Spinal cord (tissue), 9 donors: ENCODE measurements at regions not wholly inside any gene's neighbourhood (a gene's known extent, or its start where the extent isn't known, plus 50 kb on each side); places are given as distances from the start of the nearest gene placed in this dataset.

Experiments
- DNase-seq, 6 donors: peaks; one replicate each; pipeline versions ENCODE4 v3.0.0 to v3.0.0-alpha.2; 2013 to 2015; ENCODE audit warnings: low spot score in 6 of 6, low read depth in 4 of 6
- H3K27ac ChIP-seq: one replicate; pipeline ENCODE4 v1.5.1; 2013; ENCODE audit warnings: low read depth, low read length, control low read depth
- H3K27me3 ChIP-seq: one replicate; pipeline ENCODE4 v1.6.1; 2013; ENCODE audit warnings: low read length; ENCODE audit not compliant: control insufficient read depth, insufficient read depth
- H3K36me3 ChIP-seq: one replicate; pipeline ENCODE4 v1.6.1; 2013; ENCODE audit warnings: low read length; ENCODE audit not compliant: control insufficient read depth, insufficient read depth
- H3K4me1 ChIP-seq: one replicate; pipeline ENCODE4 v1.6.1; 2013; ENCODE audit warnings: low read length; ENCODE audit not compliant: control insufficient read depth, insufficient read depth
- H3K4me3 ChIP-seq: one replicate; pipeline ENCODE4 v1.5.1; 2013; ENCODE audit warnings: low read depth, low read length, control low read depth
- H3K9me3 ChIP-seq: one replicate; pipeline ENCODE4 v1.6.1; 2013; ENCODE audit warnings: low read length; ENCODE audit not compliant: control insufficient read depth, insufficient read depth
- WGBS: methylation state at CpG from one replicate; pipeline ENCODE4 v1.1.5; 2013; ENCODE audit warnings: missing lambda C conversion rate; ENCODE audit not compliant: insufficient coverage; 5-methylcytosine and 5-hydroxymethylcytosine counted together
- donor health status: healthy.

DNA sequence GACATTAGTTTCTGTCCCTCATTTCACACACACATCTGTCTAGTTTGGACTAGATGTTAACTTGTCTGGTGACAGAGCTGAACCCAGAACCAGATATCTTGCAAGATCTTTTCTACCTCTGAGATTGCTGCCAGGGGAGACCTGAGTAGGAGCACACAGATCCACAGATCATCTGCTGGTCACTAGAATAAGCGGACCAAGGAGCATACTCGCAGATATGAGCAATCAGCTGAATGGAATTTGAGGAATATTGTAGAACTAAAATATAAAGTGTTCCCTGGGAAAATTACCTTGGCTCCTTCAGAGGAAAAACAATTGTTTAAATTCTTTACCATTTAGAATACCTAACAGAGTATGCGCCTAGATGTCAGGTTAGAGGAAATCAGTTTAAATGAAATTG lies 90.7 kb downstream of the TNFSF18 start:
- WGBS, result no CpG with 5 or more reads among the region's 3 CpGs
- H3K27me3 ChIP-seq, result no peaks in the 10 kb centered on the region
- no peak overlapping the region for H3K27ac ChIP-seq
- H3K36me3 ChIP-seq, result no peaks in the 10 kb centered on the region
- H3K4me1 ChIP-seq, result no peaks in the 10 kb centered on the region
- DNase-seq, result no peak
- H3K4me3 ChIP-seq, result no peak overlapping the region
- no peaks in the 10 kb centered on the region for H3K9me3 ChIP-seq

DNA sequence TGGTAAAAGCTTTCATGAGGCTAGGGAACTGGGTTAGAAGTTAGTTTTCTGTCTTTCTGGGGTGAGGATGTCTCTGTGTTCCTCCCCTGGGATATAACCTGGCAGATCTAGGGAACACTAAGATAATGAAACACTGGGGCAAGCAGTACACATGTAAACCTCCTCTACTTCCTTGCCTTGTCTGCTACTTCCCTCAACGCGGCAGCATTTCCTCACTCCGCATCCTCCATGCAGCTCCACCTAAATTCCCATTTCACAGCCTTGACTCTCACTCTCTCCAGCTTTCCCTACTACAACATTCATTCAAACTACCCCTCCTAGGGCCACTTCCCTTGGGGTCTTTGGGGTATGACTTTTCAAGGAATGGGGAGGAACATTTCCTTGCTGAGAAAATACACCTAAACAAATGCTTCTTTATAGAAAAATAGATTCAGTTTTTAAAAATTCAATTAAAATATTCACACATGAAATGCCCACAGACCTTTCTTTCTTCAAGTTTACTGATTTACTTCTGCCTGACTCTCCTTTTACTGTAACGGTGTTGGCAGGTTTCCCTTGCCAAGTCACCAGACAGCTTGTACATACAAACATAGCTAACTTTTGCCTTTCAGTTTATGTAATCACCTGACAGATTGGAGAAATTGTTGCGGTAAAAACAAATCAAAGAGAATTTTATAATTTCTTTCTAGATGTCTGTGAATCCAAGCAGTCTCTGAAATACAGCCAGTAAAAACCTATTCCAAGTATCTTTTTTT lies 90.1 kb downstream of the TNFSF18 start:
- no peaks in the 10 kb centered on the region for H3K27me3 ChIP-seq
- no peak overlapping the region for H3K4me3 ChIP-seq
- WGBS, result no CpG with 5 or more reads among the region's 5 CpGs
- H3K27ac ChIP-seq, result no peak overlapping the region
- no peaks in the 10 kb centered on the region for H3K4me1 ChIP-seq
- no peaks in the 10 kb centered on the region for H3K36me3 ChIP-seq
- no peak for DNase-seq
- H3K9me3 ChIP-seq, result no peaks in the 10 kb centered on the region

DNA sequence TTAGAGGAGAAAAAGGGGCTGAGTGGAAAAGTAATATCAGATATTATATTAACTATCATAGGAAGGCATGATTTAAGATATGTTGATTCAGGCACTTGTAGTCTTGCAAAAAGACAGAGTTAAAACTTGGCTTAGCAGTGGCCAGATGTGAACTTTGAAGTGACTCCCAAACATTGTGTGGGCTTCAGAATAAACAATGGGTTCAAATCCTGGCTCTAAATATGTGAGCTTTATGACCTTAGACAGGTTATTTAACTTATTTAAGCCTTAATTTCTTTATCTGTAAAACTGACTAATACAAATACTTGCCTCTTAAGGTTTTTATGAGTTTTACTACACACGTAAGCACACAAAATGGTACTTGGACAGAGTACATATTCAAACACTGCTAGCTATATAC lies 85.9 kb downstream of the TNFSF18 start:
- Histone ChIP-seq H3K9me3 (no peaks in the 10 kb centered on the region), H3K36me3 (no peaks in the 10 kb centered on the region), H3K4me1 (no peaks in the 10 kb centered on the region), H3K4me3 (no peak overlapping the region), H3K27me3 (no peaks in the 10 kb centered on the region), H3K27ac (no peak overlapping the region)
- WGBS, result no CpG with 5 or more reads among the region's 1 CpG
- DNase-seq, result no peak

- no peak for DNase-seq
- Histone ChIP-seq H3K36me3 (no peaks in the 10 kb centered on the region), H3K27ac (no peak overlapping the region), H3K27me3 (no peaks in the 10 kb centered on the region), H3K9me3 (no peaks in the 10 kb centered on the region), H3K4me3 (no peak overlapping the region), H3K4me1 (no peaks in the 10 kb centered on the region)
Observed at GRCh38 chr1:172966844-172967540, 83.7 kb downstream of the TNFSF18 start.

DNA sequence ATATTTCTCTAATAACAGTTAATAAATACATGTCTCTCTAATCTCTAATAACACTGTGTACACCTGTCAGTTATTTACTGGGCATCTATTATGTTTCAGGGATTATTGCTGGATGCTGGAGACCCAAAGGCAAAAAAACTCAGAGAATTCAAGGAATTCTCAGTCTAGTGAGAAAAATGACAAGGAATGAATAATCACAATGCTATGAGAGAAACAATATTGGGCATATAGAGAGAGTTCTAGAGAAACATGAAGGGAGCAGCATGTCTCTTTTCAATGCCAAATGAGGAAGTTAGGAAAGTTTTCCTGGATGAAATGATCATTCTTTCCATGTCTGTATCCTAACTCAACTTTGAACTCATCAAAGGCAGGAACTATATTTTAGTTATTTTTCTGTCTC lies 82.8 kb downstream of the TNFSF18 start:
- H3K9me3 ChIP-seq, result no peaks in the 10 kb centered on the region
- DNase-seq, result no peak
- H3K4me3 ChIP-seq, result no peak overlapping the region
- H3K36me3 ChIP-seq, result no peaks in the 10 kb centered on the region
- H3K27me3 ChIP-seq, result no peaks in the 10 kb centered on the region
- H3K27ac ChIP-seq, result no peak overlapping the region
- H3K4me1 ChIP-seq, result no peaks in the 10 kb centered on the region

DNA sequence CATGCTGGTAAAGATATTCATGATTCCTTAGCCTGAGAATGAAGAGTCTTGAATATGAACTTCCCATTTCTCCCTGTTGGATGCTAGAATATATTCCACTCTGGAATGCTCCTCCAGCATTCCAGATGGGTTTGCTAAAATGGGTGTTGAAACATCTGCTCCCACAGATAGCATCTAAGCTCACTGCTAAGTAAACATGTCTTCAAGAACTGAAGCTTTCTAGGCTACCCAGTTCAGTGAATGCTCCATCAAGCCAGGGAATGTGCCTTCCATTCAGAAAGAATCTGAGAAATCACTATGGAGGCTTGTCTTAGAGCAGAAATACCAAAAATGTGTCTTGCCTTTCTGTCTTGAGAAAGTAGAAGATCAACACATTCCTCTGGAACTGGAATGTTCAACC lies 81.1 kb downstream of the TNFSF18 start:
- no peak for DNase-seq
- H3K4me1 ChIP-seq, result no peaks in the 10 kb centered on the region
- H3K9me3 ChIP-seq, result no peaks in the 10 kb centered on the region
- no peaks in the 10 kb centered on the region for H3K36me3 ChIP-seq
- H3K27me3 ChIP-seq, result no peaks in the 10 kb centered on the region
- no peak overlapping the region for H3K4me3 ChIP-seq
- no peak overlapping the region for H3K27ac ChIP-seq

GRCh38 chr1:172970186-172970585 lies 80.6 kb downstream of the TNFSF18 start:
- H3K27me3 ChIP-seq, result no peaks in the 10 kb centered on the region
- no CpG with 5 or more reads among the region's 1 CpG for WGBS
- H3K4me3 ChIP-seq, result no peak overlapping the region
- no peaks in the 10 kb centered on the region for H3K4me1 ChIP-seq
- H3K9me3 ChIP-seq, result no peaks in the 10 kb centered on the region
- H3K27ac ChIP-seq, result no peak overlapping the region
- H3K36me3 ChIP-seq, result no peaks in the 10 kb centered on the region
- DNase-seq, result no peak

- H3K27ac ChIP-seq, result no peak overlapping the region
- no peaks in the 10 kb centered on the region for H3K4me1 ChIP-seq
- WGBS, result 83% methylated on average over 1 of the region's 4 CpGs
- H3K4me3 ChIP-seq, result no peak overlapping the region
- DNase-seq, result no peak
- no peaks in the 10 kb centered on the region for H3K9me3 ChIP-seq
- no peaks in the 10 kb centered on the region for H3K36me3 ChIP-seq
- H3K27me3 ChIP-seq, result no peaks in the 10 kb centered on the region
Observed at GRCh38 chr1:172971241-172971640, 79.5 kb downstream of the TNFSF18 start.

- no peaks in the 10 kb centered on the region for H3K36me3 ChIP-seq
- no peak overlapping the region for H3K4me3 ChIP-seq
- H3K9me3 ChIP-seq, result no peaks in the 10 kb centered on the region
- WGBS, result 100% methylated on average over 1 of the region's 2 CpGs
- no peak overlapping the region for H3K27ac ChIP-seq
- no peaks in the 10 kb centered on the region for H3K4me1 ChIP-seq
- no peak for DNase-seq
- H3K27me3 ChIP-seq, result no peaks in the 10 kb centered on the region
Observed at GRCh38 chr1:172972258-172972657, 78.5 kb downstream of the TNFSF18 start.

- H3K9me3 ChIP-seq, result no peaks in the 10 kb centered on the region
- no peaks in the 10 kb centered on the region for H3K4me1 ChIP-seq
- no peaks in the 10 kb centered on the region for H3K36me3 ChIP-seq
- no CpG with 5 or more reads among the region's 4 CpGs for WGBS
- H3K4me3 ChIP-seq, result no peak overlapping the region
- no peak overlapping the region for H3K27ac ChIP-seq
- H3K27me3 ChIP-seq, result no peaks in the 10 kb centered on the region
- DNase-seq, result no peak
Observed at GRCh38 chr1:172973424-172973823, 77.3 kb downstream of the TNFSF18 start.
